GM12878 (cell line): ENCODE measurements at regions not wholly inside any gene's neighbourhood (a gene's known extent, or its start where the extent isn't known, plus 50 kb on each side); places are given as distances from the start of the nearest gene placed in this dataset.

ENCODE experiments used
- EED ChIP-seq: sonication (generic); IDR thresholded peaks from 2 replicates; pipeline ENCODE4 v1.6.1; 2016; ENCODE audit warnings: antibody characterized with exemption, low read depth
- ELK1 ChIP-seq: IDR thresholded peaks from 2 replicates; pipeline ENCODE4 v1.6.1; 2012; ENCODE audit warnings: low read depth, low read length, improper control_type of control experiment
- HCFC1 ChIP-seq: fragments of 150-350 bp; IDR thresholded peaks from 2 replicates; pipeline ENCODE4 v1.6.1; 2014; ENCODE audit warnings: low read length
- MEF2A ChIP-seq: IDR thresholded peaks from 2 replicates; pipeline ENCODE4 v1.6.1; 2011; ENCODE audit warnings: low read depth, mild to moderate bottlenecking, low read length, moderate library complexity; ENCODE audit not compliant: insufficient read depth
- NBN ChIP-seq: fragments of 450-650 bp; IDR thresholded peaks from 2 replicates; pipeline ENCODE4 v1.6.1; 2016
- NKRF ChIP-seq: fragments of 450-650 bp; conservative IDR thresholded peaks from 2 replicates; pipeline ENCODE4 v1.6.1; 2017; ENCODE audit warnings: mild to moderate bottlenecking, moderate library complexity
- NR2F1 ChIP-seq: fragments of 450-650 bp; conservative IDR thresholded peaks from 2 replicates; pipeline ENCODE4 v1.6.1; 2017; ENCODE audit warnings: mild to moderate bottlenecking
- REST ChIP-seq: IDR thresholded peaks from 2 replicates; pipeline ENCODE4 v1.6.1; 2012; ENCODE audit warnings: mild to moderate bottlenecking, low read depth, low read length
- SKIL ChIP-seq: fragments of 450-650 bp; IDR thresholded peaks from 2 replicates; pipeline ENCODE4 v1.6.1; 2017; ENCODE audit warnings: mild to moderate bottlenecking, low read depth, inconsistent platforms; ENCODE audit not compliant: poor library complexity, severe bottlenecking
- TCF7 ChIP-seq: IDR thresholded peaks from 2 replicates; pipeline ENCODE4 v1.6.1; 2014; ENCODE audit warnings: antibody characterized with exemption, borderline replicate concordance

GRCh38 chr6:37106982-37107491 lies 62.9 kb upstream of the PIM1 start (continued):
- TF ChIP-seq REST, result no peak
- no peak for TF ChIP-seq TCF7
- no peak for TF ChIP-seq NR2F1
- no peak for TF ChIP-seq NKRF
- no peak for TF ChIP-seq ELK1
- TF ChIP-seq EED, result no peak
- TF ChIP-seq MEF2A, result no peak
- no peak for TF ChIP-seq NBN
- no peak for TF ChIP-seq SKIL
- no peak for TF ChIP-seq HCFC1
- TF ChIP-seq, all 136 proteins: peak for 0
